GM18858 (cell line): ENCODE measurements at regions not wholly inside any gene's neighbourhood (a gene's known extent, or its start where the extent isn't known, plus 50 kb on each side); places are given as distances from the start of the nearest gene placed in this dataset.
"Not testable (repeated sequence)": the region's sequence is repeated elsewhere in the genome, so short reads cannot be mapped to it uniquely, and the experiment has no call there.

Experiments
- ATAC-seq: cut with Tn5 transposase; IDR thresholded peaks from one replicate; pipeline ENCODE4 v1.9.1; 2021; ENCODE audit not compliant: unreplicated experiment

DNA sequence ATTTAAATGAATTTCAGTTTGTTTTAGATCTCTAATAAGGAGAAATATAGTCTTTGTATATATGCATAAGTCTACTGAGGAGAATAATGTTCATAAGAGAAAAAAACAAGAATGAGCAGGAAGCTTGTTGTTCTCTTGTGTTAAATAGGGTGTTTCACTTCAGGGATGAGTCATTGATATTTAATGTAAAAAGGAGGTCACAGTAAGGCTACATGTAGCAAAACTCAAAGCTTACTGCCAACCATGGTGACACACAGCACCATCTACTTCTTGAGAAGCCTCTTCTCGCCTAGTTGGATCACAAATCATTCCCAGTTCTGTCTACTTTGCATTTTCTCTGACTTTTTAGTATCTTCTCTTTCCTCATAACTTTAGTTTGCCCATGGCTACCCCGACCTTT is 1466.0 kb upstream of the C9orf72 start:
- peak; percentile 35 for ATAC-seq

DNA sequence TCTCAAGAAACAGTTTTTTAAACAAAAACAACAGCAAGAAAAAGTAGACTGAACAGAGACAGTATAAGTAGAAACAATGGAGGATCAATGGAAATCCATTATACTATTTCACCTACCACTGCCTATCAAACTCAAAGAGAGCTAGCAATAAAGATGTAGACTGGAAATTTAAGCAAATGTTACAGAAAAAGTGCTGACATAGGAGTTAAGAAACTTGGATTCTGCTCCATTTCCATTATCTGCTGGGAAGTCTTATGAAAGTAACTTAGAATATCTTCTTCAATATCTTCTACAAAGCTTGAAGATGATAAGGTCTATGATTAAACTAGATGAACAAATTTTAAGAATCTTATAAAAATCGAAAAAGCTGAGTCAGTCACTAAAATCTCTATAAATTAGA is 1469.8 kb upstream of the C9orf72 start:
- no peak for ATAC-seq

DNA sequence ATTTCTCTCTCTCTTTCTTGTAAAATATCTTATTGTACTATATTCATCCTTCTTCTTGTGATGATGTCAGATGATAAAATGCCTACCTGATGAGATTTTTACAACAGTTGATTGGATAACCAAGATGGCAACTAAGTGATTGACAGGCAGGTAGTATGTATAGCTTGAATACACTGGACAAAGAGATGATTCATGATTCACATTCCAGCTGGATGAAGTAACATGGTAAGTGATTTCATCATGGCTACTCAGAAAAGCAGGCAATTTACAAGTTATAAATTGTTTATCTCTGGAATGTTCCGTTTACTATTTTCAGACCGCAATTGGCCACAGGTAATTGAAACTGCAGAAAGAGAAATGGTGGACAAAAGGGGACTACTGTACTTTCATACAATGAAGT is 1471.7 kb upstream of the C9orf72 start:
- no peak for ATAC-seq

DNA sequence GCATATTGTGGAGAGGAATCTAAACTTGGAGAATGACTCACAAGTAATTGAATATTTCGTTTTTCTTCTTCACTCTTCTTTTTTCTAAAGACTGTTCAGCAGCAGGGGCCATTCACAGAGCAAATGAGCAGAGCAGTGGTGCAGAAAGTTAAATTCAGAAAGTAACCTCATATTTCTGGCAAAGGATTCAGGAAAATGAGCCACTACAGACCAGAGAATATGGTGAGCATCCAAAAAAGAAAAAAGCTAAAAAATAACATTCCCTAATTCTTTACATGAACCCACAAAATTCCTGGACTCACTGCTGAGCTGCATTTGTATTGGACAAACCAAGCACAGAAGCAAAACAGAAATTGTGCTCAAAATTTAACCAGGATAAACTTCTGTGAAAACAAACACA is 1486.8 kb upstream of the C9orf72 start:
- no peak for ATAC-seq

DNA sequence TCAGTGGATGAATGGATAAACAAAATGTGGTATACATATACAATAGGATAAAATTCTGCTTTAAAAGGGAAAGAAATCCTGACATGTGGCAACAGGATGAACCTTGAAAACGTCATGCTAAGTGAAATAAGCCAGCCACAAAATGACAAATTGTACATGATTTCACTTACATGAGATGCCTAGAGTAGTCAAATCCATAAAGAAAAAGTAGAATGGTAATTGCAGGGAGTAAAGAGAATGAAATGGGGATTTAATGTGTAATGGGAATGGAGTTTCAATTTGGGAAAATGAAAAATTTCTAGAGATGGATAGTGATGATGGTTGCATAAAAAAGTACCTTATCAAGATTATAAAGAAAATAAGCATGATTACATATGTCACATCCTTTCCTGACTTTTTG is 1489.2 kb upstream of the C9orf72 start:
- no peak for ATAC-seq

DNA sequence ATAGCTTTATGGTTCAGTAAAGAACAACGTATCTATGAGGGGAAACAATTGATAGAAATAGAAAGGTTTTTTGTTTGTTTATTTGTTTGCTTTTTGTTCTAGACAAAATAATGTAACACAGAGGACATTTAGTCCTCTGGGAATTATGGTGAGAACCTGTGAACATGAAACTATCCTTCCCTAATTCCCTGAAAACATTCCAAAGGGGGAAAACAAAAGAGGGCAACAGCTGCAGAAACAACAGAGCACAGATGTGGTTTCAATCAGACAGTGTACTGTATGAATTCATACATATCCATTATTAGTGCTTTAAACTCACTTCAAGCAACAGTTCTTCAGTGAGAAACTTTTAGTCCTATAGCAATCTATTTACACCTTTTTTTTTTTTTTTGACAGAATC is 1489.8 kb upstream of the C9orf72 start:
- no peak for ATAC-seq

DNA sequence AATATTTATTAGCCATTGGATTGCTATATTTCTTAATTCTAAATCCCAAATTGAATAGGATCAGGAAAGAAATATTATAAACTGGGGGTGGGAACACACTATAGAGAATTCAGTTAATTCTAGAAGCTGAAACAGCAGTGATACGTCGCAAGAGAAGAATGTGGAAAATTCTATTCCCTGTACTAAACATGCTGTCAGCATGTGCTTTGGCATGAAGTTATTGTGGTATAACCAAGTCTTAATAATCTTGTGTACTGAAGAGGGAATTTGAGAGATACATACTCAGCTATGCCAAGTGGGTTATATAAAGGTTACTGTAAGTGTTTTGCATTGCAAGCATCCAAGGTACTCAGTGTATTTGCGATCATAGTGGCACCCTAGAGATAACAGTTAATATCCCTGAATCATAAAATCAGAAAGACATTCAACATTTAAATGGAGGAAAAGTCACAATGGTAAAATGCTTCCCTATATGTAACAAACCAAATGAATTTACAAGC is 1492.9 kb upstream of the C9orf72 start:
- ATAC-seq: no peak

DNA sequence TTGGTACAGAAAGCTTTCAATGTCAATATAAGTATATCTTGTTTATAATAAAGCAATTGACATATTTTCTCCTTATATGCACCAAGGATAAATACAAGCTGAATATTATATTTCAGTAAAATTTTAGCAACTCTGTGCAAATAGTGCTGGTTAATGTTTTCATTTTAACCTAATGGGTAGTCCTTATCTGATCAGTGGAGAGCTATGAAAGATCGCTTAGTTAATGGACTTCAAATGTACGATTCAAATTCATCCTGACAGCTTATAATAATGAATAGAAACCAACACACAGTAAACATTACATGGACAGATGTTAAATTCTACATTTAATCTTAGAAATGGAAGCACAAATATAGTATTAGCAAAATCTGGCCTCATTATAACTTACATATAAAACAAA is 1495.2 kb upstream of the C9orf72 start:
- no peak for ATAC-seq

DNA sequence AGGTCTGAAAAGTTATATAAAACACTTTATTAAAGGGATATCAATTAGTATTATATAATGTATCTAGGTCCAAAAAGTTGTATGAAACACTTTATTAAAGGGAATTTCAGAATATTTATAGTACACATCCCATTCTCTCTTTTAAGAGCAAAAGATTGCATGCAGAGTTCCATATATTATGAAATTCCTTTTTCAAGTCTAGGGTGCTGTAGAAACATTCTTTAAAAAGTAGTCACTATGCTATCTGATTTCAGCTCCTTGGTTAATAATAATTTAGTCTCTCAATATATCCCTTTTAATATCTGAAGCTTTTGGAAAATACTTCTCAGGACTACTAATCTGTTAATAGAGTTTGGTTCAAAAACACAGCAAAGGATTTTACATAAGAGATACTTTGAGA is 1496.1 kb upstream of the C9orf72 start:
- ATAC-seq: no peak

DNA sequence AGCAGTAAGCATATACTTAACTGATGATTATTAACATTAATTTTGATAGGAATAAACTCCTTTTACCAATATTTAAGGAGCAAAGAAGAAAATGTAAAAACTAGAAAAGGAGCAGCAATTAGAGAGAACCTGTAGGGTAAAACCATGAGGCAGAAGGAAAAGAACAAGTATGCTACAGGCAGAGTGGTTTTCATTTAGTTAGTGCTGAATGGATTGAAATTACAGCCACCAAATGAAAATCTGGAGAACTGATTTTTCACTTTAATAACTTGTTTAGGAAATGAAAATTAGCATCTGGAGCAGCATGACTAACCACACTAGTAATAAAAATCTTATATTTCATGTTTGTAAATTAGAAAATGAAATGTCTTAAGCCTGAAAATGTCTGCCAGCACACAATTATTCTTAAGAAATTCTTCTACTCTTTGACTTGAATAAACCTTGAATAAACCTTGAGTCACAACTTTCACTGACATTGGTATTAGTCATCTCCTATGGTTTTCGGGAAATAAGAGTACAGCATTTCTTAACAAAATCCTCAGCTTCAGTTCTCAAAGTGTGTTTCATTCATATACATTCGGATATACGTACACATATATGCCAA is 1504.9 kb upstream of the C9orf72 start:
- no peak for ATAC-seq

DNA sequence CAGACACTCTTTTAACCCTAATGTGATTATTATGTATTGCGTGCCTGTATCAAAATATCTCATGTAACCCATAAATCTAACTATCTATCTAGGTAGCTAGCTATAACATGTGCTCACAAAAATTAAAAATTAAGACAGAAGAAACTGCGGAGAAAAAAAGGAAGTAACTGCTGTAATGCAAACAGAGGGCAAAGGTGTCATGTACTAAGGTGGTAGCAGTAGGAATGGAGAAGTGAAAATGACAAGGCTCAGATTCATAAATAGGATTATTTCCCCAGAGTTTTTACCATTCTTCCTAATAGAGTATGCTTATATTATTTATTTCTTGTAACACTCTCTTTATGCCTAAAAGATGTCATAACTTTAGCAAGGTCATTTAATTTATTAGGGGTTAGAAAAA is 1527.5 kb upstream of the C9orf72 start:
- ATAC-seq: peak; percentile 60

DNA sequence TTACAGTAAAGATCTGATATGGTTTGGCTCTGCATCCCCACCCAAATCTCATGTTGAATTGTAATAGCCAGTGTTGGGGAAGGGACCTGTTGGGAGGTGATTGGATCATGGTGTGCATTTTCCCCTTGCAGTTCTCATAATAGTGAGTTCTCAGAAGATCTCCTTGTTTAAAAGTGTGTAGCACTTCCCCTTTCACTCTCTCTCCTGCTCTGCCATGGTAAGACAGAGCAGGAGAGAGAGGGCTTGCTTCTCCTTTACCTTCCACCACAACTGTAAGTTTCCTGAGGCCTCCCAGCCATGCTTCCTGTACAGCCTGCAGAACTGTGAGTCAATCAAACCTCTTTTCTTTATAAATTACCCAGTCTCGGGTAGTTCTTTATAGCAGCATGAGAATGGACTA is 1530.9 kb upstream of the C9orf72 start:
- ATAC-seq: peak; percentile 42

DNA sequence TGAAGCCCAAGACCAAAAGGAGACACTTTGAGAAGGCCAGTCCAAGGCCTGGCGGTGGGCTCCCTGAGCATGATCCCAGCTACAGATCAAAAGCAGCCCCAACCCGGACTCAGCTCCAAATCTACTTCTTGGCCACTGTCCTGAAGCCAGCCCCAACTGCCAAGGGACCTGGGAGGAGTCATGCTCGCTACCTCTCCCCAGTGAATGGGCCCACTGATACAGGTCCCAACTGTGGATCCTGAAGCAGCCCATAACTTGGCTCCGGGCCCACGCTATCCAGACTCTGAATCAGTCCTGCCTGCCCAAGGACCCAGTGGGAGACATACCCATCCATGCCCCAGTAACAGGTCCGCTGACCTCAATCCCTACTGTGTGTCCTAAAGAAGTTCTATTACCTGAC is 1545.3 kb upstream of the C9orf72 start:
- no peak for ATAC-seq

DNA sequence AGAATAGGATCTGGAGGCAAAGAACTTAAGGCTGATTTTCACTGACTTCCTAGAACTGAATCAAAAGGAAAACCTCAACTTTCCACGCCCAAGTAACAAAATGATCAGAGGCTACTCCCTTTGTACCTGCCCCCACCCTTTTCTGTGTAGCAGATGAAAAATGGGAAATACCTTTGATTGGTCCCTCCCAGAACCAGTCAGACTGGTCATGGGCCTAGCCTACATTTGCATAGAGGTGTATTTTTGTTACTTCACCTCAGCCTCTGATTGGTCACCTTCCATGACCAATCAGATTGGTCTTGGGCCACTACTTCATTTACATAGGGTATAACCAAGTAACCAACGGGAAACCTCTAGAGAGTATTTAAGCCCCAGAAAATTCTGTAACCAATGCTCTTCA is 1553.5 kb upstream of the C9orf72 start:
- ATAC-seq: no peak

DNA sequence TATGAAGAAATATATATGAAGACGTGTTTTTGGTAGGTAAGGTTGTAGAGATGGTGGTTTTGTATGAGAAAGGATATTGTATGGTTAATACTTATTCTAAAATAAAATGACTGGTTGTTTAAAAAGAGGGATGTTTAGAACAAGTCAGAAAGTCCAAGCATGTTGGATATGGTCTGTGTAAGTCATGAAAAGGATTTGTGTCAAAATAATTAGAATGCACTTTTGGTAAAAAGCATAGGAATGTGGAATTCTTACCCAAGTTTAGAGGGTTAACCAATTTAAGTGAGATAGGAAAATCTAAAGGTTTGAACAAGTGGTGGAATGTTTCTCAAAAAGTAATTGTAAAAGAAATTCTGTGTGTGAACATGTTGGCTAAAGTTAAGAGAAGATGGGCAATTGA is 1556.5 kb upstream of the C9orf72 start:
- ATAC-seq: no peak

DNA sequence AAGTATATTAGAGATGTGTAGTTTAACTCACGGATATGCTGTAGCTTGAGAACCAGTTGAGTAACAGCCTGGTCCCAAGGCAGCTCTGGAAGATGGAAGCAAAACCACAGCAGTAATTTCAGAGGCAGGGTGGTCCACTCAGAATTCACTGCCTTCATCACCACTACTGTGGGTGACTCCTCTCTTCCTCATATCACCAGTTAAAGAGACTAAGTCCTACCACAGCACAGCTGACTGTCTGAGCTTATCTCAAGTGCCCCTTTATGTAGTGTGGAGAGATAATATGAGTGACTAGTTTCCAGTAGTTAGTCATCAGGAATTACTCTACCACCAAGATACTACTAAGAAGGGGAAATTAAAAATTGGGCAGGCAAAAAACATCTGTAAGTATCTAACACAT is 1571.2 kb upstream of the C9orf72 start:
- no peak for ATAC-seq

DNA sequence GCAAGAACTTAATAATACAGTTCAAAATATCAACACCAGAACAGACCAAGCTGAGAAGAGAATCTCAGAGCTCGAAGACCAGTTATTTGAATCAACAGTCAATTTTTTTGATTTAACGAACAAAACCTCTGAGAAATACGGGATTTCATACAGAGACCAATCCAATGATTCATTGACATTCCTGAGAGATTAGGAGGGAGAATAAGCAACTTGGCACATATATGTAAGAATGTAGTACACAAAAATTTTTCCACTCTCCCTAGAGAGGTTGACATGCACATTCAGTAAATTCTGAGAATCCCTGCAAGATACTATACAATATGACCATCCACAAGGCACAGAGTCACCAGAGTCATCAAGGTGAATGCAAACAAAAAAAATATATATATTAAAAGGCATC is 1577.3 kb upstream of the C9orf72 start:
- ATAC-seq: no peak

DNA sequence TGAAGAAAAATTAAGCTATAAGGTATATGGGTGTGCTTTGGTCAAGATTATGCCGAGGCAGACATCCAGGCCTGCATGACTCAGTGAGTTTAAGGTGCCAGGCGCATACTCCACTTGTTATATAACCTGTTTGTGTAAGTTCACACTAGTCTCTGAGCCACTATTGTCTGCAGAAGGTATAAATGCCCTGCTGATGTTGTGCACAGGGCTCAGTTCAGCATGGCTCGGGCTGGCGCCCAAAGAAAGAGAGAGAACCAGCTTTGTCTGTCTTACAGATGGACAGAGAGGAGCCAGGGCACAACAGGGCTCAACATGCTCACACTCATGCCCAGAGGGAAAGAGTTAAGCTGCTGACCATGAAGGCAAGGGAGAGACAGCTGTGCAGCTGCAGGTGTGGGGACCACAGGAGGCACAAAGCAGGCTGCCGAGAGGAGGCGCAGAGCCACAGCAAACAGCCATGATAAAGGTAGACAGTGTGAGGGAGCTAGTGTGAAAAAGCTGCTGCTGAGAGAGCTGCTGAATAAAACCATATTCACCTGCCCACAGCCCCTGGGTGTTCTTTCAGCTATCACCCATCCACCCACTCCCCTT is 1587.6 kb upstream of the C9orf72 start:
- no peak for ATAC-seq

DNA sequence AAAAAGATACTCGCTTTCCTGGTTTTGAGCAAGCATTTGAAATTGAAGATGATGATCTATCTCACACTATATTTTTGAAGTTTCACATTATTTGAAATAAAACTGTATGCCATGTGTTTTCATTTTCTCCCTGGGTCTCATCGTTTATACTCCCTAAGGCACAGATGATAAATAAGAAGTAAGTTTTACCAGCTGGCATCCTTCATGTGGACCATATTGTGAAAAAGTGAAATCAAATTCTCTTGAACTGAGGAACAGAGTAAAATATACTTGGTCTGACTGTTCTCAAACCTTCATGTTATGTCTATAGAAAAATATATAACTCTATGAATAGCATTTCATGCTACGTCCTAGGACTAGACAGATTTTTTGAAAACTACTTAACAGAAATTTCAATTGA is 1600.9 kb upstream of the C9orf72 start:
- ATAC-seq: no peak

DNA sequence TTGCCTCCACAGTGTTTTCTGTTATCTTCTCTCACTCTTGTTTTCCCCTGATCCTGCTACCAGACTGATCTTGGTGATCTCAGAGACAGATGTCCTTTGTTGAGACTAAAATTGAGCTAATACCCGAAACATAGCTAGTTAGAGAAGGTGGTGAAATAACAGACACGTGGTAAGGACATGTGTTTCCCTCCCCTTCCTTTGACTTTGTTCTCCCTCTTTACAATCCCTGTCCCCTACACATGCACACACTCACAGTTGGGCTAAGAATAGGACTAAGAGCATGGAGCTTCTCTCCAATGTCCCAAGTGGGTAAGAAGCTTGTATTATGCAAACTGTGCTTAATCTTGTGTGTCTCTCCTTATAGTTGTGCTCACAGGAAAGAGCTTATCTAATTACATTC is 1603.0 kb upstream of the C9orf72 start:
- ATAC-seq: no peak

DNA sequence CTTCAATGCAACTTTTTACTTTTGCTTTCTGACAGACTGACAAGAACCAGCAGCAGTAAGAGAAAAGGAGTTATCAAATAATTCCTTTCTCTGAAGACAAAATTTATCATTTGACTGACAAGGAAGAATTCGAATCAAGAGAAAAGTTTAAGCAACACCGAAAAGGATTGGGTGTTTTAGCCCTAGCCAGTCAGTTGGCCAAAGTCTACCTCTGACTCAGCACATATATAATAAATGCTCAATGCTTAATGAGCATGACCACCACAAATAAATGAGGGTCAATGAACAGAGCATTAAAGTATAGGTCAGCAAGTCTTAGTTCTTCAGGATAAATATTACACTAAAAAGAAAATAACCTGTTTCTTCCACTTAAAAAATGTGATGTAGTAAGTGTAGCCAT is 1603.5 kb upstream of the C9orf72 start:
- ATAC-seq: no peak

DNA sequence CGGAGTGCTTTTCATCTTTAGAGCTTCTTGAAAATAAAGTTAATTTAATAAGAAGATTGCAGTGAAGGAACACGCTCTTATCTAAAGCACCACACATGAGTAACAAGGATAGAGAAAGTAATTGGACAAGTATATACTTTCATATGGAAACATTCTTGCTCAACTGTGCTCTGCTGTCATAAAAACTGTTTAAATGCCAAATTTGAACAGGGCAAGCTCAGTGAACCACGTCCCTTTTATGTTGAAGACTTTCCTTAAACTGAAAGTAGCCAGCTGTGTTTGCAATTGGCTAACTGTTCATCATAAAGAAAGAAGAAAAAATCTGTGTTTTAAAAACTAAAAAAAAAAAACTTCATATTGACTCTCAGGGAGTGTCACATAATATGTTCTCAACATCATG is 1610.7 kb upstream of the C9orf72 start:
- no peak for ATAC-seq

DNA sequence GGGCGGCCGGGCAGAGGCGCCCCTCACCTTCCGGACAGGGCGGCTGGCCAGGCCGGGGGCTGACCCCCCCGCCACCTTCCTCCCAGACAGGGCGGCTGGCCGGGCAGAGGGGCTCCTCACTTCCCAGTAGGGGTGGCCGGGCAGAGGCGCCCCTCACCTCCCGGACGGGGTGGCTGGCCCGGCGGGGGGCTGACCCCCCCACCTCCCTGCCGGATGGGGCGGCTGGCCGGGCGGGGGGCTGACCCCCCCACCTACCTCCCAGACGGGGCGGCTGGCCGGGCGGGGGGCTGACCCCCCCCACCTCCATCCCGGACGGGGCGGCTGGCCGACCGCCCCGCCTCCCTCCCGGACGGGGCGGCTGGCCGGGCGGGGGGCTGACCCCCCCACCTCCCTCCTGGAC is 1615.5 kb upstream of the C9orf72 start:
- ATAC-seq: not testable (repeated sequence)
